Fibroblast of skin of abdomen (primary cell): ENCODE measurements at regions not wholly inside any gene's neighbourhood (a gene's known extent, or its start where the extent isn't known, plus 50 kb on each side); places are given as distances from the start of the nearest gene placed in this dataset.
"Not testable (repeated sequence)": the region's sequence is repeated elsewhere in the genome, so short reads cannot be mapped to it uniquely, and the experiment has no call there.

Experiments
- DNase-seq: peaks from one replicate; pipeline ENCODE4 v3.0.0-alpha.2; 2013

DNA sequence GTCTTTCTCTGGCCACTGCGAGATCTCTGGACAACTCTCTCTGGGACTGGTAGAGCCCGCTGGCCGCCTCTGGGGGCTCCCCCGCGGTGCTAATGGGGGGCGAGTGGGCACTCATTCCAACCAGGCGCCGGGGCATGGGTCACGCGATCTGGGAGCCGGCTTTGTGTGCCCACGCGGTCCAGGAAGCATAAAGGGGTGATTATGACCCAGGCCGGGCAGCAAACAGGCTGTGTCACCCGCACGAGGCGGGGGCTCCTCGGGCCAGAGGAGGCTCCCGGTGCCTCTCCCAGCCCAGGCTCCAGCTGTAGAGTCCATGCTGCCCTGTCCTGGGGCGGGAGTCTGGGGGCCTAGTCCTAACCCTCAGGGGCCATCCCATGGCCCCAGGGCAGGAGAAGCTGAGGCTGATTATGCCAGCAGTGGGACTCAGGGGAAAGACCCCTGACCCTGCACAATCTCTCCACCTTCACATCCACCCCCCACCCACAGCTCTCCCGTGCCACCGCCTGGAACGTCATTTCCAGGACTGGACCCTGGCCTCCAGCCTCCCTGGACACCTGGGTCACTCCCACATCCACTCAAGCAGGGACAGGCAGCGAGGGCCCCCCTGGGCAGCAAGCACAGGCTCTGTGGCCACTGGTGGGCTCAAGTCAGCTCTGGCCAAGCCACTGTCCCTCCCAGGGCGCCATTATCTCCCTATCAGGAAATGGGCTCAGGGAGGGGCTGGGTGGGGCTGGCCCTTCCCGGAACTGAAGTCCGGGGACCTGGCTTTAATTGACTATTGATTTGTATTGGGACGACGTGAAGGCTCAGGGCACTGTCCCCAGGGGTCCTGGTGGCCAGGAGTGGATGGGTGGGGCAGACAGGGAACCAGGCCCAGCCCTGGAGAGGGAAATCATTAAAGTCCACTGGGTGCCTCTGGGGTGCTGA lies 50.0 kb downstream of the PTPRS start:
- no peak for DNase-seq

DNA sequence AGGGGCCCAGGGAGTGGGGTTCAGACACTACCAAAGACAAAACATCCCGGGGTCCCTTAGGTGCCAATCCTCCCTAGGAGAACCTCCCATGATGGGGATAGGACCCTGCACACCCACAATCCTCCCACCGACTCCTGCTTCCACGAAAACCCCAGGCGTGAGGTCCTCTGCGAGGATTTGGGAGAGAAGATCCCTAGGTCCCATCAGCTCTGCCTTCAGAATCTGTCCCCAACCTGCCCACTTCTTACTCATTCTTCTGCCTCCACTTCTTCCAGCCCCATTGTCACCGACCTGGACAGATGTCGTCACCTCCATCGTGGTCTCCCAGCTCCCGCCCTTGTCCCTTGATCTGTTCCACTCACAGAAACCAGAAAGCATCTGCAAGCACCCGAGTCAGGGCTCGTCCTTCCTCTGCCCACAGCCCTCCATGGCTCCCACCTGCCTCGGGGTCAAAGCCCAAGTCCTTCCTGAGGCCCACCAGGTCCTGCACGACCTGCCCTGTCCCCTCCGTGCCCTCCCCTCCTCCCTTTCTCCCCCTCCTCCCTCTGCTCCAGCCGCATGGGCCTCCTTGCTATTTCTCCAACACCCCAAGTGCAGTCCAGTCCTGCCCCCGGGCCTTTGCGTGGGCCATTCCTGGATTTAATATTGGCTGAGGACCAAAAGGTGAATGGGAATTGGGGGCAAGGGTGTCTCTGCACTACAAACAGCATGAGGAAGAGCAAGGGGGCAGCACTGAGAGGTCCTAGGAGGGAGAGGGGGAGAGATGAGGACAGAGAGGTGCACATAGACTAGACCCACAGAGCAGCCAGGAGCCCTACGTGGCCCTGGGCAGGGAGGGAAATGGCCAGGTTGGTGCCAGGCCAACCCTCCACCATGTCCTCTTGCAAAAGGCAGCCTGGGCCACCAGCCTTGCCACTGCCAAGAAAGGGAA lies 51.3 kb downstream of the PTPRS start:
- no peak for DNase-seq

GRCh38 chr19:5288347-5288739 lies 52.3 kb downstream of the PTPRS start:
- no peak for DNase-seq

DNA sequence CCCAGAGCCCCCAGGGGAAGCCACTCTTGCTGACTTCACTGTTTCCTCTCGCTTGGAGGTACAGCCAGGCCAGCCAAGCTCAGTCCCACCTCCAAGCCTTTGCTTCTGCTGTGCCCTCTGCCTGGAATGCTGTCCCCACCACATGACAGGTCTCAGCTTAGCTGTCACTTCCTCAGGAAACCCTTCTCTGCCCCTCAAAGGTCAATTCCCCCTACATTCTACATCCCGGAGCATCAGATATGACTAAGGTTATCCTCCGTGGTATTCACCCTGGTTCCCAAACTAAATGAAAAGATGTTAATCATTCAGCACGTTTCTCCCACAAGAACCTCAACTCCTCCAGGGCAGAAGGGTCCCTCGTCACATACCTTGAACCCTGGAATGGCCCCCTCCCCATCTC lies 53.5 kb downstream of the PTPRS start:
- no peak for DNase-seq

DNA sequence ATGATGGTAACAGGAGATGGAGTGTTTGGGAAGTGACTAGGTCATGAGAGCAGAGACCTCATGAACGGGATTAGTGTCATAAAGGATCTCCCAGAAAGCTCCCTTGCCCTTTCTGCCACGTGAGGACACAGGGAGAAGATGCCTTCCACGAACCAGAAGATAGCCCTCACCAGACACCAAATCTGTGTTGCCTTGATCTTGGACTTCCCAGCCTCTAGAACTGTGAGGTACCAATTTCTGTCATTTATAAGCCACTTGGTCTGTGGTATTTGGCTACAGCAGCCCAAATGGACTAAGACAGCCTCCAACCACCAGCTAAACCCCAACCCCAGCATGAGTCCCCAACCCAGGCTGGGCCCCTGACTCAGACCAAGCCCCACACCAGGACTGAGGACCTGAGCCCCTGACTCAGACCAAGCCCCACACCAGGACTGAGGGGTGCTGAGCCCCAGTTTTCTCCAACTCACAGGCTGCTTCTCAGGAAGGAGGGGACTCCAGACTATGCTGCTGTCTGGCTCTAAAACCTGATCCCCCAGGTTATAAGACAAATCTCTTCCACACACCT lies 54.1 kb downstream of the PTPRS start:
- DNase-seq, result no peak

DNA sequence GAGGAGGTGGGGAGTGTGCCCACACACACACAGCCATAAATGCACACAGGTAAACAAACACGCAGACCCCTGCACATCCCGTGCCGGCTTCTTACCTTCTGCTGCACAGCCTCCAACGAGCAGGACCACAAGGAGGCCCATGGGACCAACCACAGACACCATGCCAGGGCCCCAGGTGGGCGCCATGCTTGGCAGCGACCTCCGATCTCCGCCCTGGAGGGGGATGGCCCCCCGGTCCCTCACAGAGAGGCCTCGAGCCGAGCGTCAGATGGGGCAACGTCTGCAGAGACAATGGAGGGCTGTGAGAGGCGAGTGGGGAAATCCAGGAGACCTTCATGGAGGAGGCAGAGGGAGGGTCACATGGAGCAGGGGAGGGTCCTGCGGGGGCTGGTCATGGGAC lies 54.7 kb downstream of the PTPRS start:
- no peak for DNase-seq

DNA sequence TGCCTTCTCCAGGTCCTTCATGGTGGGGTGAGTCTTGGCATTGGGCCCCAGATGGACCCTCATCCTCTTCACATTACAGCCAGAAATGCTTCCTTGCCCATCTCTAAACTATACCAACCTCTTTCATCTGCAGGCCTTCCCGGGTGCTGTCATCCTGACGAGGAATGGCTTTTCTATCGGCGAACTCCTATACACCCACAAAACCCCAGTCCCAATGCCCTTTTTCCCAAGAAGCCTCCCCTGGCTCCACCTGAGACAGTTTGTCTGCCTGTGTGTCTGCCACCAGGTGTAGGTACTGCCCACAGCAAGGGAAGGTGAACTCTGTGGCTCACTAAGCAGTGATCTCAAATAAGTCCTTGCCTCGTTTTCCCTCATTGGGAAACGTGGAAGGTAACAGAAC lies 55.3 kb downstream of the PTPRS start:
- DNase-seq, result no peak

DNA sequence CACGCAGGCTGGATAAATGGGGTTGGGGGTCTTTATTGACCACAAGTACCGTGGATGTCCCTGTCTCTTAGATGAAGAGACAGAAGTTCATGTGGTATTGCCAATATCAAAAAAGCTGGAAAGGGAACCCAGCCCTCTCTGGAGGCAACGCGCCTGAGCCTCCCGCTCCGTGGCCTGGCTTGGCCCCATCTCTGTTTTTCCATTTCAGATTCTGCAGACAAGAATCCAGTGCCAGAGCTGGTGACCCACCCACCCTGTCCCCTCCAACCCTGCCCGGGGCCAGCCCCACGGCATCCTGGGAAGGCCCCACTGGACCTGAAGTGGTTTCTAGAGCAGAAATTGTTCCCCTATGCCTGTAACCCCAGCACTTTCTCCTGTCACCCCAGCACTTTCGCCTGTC lies 57.7 kb downstream of the PTPRS start:
- no peak for DNase-seq

GRCh38 chr19:5281588-5281987 lies 59.0 kb downstream of the PTPRS start:
- DNase-seq, result no peak

- not testable (repeated sequence) for DNase-seq
Measured at GRCh38 chr19:5275668-5276067, 64.9 kb downstream of the PTPRS start.

DNA sequence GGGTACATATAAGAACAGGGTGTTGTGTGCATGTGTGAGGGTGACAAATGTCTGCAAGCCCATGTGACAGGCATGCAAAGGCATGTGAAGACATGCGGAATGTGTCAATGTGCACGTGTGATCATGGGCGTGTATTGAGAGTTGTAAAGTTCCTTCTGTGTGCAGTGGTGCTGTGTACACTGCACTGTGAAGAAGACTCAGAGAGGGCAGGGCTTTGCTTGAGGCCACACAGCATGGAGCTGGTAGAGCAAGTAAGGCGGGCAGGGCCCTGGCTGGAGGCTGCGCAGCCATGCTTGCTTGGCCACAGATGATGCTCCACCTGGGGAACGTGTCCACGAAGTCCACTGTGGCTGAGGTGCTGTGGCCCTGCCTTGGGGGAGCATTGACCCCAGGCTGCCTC lies 66.8 kb downstream of the PTPRS start:
- DNase-seq, result no peak

- DNase-seq, result no peak
Measured at GRCh38 chr19:5271145-5271544, 69.5 kb downstream of the PTPRS start.

DNA sequence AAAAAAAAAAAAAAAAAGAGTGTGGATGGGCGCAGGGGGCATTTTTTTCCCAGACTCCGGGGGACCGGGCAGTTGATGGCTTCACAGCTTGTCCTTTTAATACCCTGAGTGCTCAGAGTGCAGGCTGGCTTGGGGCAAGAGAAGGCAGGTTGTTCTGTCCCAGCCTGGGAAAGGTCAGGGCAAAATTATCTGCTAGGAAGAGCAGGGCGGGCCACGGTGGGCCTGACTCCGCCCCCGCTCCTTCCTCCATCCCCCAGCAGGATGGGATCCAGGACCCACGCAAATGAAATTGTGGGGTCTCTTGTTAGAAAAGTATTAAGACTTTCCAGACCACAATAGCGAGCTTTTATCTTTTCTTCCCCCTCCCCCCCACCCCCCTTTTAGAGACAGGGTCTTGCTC lies 70.7 kb downstream of the PTPRS start:
- DNase-seq, result no peak

GRCh38 chr19:5269279-5269678 lies 71.3 kb downstream of the PTPRS start:
- DNase-seq, result no peak

DNA sequence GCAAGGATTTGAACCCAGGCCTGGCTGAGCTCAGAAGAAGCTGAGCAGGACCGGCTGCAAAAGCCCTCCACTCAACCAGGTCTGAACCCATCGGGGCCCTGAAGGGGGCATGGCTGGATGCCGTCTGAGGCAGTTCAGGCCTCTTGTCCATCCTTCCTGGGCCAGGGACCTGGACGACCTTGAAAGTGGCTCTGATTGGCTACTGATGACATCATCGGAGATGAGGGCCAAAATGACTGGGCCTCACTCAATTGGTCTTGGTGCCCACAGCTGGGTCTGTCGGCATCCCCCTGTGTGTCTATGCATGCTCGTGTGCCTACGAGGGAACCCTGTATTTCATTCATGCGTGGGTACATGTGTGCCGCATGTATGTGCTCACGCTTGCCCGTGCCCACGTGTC lies 71.8 kb downstream of the PTPRS start:
- no peak for DNase-seq

- no peak for DNase-seq
Measured at GRCh38 chr19:5265260-5265659, 75.4 kb downstream of the PTPRS start.

DNA sequence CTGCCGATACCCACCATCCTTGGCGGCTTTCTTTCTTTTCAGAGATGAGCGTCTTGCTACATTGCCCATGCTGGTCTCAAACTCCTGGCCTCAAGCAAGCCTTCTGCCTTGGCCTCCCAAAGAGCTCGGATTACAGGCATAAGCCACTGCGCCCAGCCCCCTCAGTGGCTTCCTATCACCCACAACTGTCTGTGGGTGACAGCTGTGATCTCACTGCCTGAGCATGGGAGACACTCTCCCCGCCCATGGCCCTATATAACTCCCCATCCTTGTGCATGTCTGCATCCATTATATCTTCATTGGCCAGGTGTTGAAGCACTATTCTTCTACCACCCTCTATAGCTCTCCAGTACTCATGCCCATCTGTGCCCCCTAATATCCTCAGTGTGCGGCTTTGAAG lies 76.2 kb downstream of the PTPRS start:
- no peak for DNase-seq

DNA sequence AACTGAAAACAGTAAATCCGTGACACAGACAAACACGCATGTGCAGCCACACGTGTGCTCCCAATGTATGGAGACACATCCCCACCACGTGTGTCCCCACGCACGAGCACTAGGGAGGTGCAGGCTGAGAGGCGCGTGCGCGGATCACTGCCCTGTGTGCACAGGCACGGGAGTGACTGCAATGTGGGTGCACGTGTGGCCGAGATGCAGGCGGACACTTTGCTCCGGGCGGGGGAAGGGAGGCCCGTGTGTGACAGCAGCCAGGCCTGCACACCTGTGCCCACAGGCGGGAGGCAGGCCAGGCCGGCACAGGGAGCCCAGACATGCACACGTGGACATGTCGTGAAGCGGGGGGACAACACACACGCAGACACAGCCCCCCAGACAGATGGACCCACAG lies 77.0 kb downstream of the PTPRS start:
- DNase-seq, result no peak

GRCh38 chr19:5262721-5263120 lies 77.9 kb downstream of the PTPRS start:
- no peak for DNase-seq

- DNase-seq, result no peak
Measured at GRCh38 chr19:5261156-5261890, 79.3 kb downstream of the PTPRS start.

- no peak for DNase-seq
Measured at GRCh38 chr19:5260381-5260967, 80.1 kb downstream of the PTPRS start.

GRCh38 chr19:5259750-5260149 lies 80.9 kb downstream of the PTPRS start:
- DNase-seq, result no peak
